BLaER1 treated with 17β-estradiol and CSF1 and Interleukin-3, amounts not matched to agents 10 nM and 100 nM (cell line): ENCODE measurements at regions not wholly inside any gene's neighbourhood (a gene's known extent, or its start where the extent isn't known, plus 50 kb on each side); places are given as distances from the start of the nearest gene placed in this dataset.

Experiments used
- H3K27ac ChIP-seq, 11 experiments: shearing (Covaris generic); formaldehyde crosslinking; 2 replicates each; pipeline ENCODE4 v1.8.1; 2022
- H3K27me3 ChIP-seq, 11 experiments: shearing (Covaris generic); formaldehyde crosslinking; 2 replicates each; pipeline ENCODE4 v1.8.1; 2022
- H3K36me3 ChIP-seq, 11 experiments: shearing (Covaris generic); formaldehyde crosslinking; 2 replicates each; pipeline ENCODE4 v1.8.1; 2022
- H3K4me1 ChIP-seq, 10 experiments: shearing (Covaris generic); formaldehyde crosslinking; 2 replicates each; pipeline ENCODE4 v1.8.1; 2022
- H3K4me2 ChIP-seq, 11 experiments: shearing (Covaris generic); formaldehyde crosslinking; 2 replicates each; pipeline ENCODE4 v1.8.1; 2022
- H3K4me3 ChIP-seq, 10 experiments: shearing (Covaris generic); formaldehyde crosslinking; 2 replicates each; pipeline ENCODE4 v1.8.1; 2022
- H3K9ac ChIP-seq, 11 experiments: shearing (Covaris generic); formaldehyde crosslinking; 2 replicates each; pipeline ENCODE4 v1.8.1; 2022
- H3K9me3 ChIP-seq, 11 experiments: shearing (Covaris generic); formaldehyde crosslinking; replicated peaks in 1 of 11; 2 replicates each; pipeline ENCODE4 v1.8.1; 2022
- H4K20me1 ChIP-seq, 11 experiments: shearing (Covaris generic); formaldehyde crosslinking; 2 replicates each; pipeline ENCODE4 v1.8.1; 2022
- Cebpa-rat ChIP-seq, 11 experiments: shearing (Covaris generic); IDR thresholded peaks; 2 replicates each; pipeline ENCODE4 v1.8.1; 2022

DNA sequence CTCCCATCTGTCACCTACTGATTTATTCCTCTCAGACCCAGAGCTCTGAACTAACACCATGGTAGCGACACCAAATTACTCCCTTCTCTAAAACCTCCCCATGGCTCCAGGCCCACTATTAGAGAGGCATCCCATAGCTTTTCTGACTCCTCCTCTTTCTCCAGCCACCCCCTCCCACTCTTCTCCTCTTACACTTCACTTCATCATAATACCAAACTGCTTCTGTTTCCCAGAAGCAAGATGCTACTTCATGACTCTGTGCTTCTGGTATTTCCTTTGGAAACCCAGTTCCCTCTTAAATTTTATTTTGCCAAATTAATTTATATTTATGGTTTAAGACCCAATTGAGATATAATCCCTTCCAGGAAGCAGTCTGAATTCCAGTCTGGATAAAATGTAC lies 465.1 kb upstream of the PDZRN3 start:
- Histone ChIP-seq H3K9me3 (no peaks in the 10 kb centered on the region), H3K36me3 (no peaks in the 10 kb centered on the region), H3K9ac (no peak overlapping the region), H4K20me1 (no peaks in the 10 kb centered on the region), H3K4me3 (no peak overlapping the region), H3K4me1 (no peaks in the 10 kb centered on the region), H3K4me2 (no peak overlapping the region), H3K27me3 (no peaks in the 10 kb centered on the region), H3K27ac (no peak overlapping the region)
- no peak for TF ChIP-seq Cebpa-rat (IDR thresholded peaks at IDR 0.05)

DNA sequence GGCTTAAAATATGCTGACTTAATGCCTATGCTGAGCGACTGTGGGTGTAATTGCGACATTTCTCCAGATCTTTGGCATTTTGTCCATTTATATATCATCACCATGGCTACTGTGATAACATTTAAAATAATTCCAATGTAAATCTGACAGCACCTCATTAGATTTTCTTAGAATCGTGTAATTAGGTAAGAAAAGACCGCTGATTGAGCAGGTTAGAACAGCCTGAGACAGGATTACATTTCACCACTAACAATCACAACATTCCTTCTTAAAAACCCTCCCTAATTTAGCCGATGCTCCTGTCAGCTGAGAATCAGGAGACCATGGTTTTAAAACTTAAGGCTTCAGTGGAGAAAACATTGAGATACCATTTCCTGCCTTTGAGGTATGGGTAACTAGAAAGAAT lies 455.3 kb upstream of the PDZRN3 start:
- TF ChIP-seq Cebpa-rat (IDR thresholded peaks at IDR 0.05), result no peak
- Histone ChIP-seq H4K20me1 (no peaks in the 10 kb centered on the region), H3K4me2 (no peak overlapping the region), H3K4me1 (no peaks in the 10 kb centered on the region), H3K36me3 (no peaks in the 10 kb centered on the region), H3K27me3 (no peaks in the 10 kb centered on the region), H3K9me3 (no peaks in the 10 kb centered on the region), H3K9ac (no peak overlapping the region), H3K27ac (no peak overlapping the region), H3K4me3 (no peak overlapping the region)

DNA sequence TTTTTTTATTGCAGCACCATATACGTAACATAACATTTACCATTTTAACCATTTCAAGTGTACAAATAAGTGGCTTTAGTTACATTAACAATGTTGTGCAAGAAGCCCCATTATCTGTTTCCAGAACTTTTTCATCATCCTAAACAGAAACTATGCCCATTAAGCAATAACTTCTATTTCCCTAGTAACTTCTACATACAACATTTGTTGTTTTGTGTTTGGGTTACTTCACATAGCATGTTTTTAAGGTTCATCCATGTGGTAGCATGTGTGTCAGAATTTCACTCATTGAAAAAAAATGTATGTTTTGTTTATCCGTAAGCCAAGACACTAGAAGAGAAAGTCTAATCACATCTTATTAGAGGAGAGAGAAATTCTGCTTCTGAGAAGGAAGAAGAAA lies 450.5 kb upstream of the PDZRN3 start:
- Histone ChIP-seq H3K4me2 (no peak overlapping the region), H3K4me3 (no peak overlapping the region), H3K9ac (no peak overlapping the region), H3K9me3 (no peaks in the 10 kb centered on the region), H3K27ac (no peak overlapping the region), H4K20me1 (no peaks in the 10 kb centered on the region), H3K4me1 (no peaks in the 10 kb centered on the region), H3K27me3 (no peaks in the 10 kb centered on the region), H3K36me3 (no peaks in the 10 kb centered on the region)
- no peak for TF ChIP-seq Cebpa-rat (IDR thresholded peaks at IDR 0.05)

DNA sequence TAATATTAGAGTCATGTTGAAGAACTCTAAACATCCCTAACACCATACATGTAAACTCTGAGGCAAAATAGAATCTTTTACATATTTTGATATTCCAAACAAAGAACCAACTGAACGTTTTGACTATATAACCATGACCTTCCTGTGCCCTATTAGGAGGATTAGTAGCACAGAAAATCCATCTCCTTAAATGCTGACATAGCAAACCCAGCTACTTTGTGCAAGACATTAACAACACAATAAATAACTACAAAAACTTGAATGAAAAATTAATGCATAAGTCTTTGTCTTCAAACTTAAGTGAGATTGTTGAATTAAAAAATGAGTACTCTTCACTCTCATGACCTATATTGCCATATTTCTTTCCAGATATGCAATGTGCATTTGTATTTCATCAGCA lies 450.0 kb upstream of the PDZRN3 start:
- no peaks in the 10 kb centered on the region for H3K4me1 ChIP-seq
- no peaks in the 10 kb centered on the region for H3K27me3 ChIP-seq
- no peak overlapping the region for H3K4me2 ChIP-seq
- H3K27ac ChIP-seq, result no peak overlapping the region
- no peaks in the 10 kb centered on the region for H3K36me3 ChIP-seq
- no peak overlapping the region for H3K4me3 ChIP-seq
- no peaks in the 10 kb centered on the region for H3K9me3 ChIP-seq
- no peak for TF ChIP-seq Cebpa-rat (IDR thresholded peaks at IDR 0.05)
- H4K20me1 ChIP-seq, result no peaks in the 10 kb centered on the region
- no peak overlapping the region for H3K9ac ChIP-seq

DNA sequence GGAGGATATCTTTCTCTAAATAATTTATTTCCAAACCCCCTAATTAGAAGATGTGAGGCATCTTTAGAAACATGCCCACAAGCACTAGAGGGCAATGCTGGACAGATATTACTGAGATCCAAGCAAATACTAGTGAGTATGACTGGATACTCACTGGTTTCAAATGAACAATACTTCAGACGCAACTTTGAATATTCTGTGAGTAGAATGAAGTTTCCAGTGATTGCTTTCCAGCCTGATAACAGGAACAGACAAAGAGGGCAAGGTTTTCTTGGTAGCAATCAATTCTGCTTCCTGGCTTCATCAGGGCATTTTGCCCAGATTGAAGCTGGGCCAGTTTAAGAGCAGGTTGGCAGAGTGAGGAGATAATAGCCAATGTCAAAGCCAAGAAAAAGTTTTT lies 442.6 kb upstream of the PDZRN3 start:
- no peaks in the 10 kb centered on the region for H3K36me3 ChIP-seq
- TF ChIP-seq Cebpa-rat (IDR thresholded peaks at IDR 0.05), result no peak
- no peaks in the 10 kb centered on the region for H3K9me3 ChIP-seq
- no peak overlapping the region for H3K4me2 ChIP-seq
- H4K20me1 ChIP-seq, result no peaks in the 10 kb centered on the region
- H3K9ac ChIP-seq, result no peak overlapping the region
- H3K4me1 ChIP-seq, result no peaks in the 10 kb centered on the region
- no peaks in the 10 kb centered on the region for H3K27me3 ChIP-seq
- H3K4me3 ChIP-seq, result no peak overlapping the region
- no peak overlapping the region for H3K27ac ChIP-seq

DNA sequence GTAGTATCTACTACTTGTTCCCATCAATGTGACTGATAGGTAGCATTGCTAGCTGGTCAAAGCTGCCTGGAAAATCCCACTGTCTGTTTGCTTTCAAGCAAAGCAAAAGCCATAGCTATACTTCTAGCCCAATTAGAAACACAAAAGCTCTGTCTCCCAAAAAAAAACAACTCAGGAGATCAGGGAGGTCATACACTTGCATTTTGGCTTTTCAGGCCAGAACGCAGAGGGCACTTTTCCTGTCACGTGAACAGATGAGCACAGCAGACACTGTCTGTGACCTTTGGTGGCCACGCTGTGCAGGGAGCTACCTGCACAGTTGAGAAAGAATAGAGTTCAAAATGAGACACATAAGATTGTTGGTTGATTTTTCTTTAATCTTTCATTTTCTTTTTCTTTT lies 441.7 kb upstream of the PDZRN3 start:
- Histone ChIP-seq H3K4me3 (no peak overlapping the region), H3K27ac (no peak overlapping the region), H3K36me3 (no peaks in the 10 kb centered on the region), H3K9me3 (no peaks in the 10 kb centered on the region), H3K27me3 (no peaks in the 10 kb centered on the region), H3K4me2 (no peak overlapping the region), H4K20me1 (no peaks in the 10 kb centered on the region), H3K9ac (no peak overlapping the region), H3K4me1 (no peaks in the 10 kb centered on the region)
- no peak for TF ChIP-seq Cebpa-rat (IDR thresholded peaks at IDR 0.05)

- Histone ChIP-seq H3K27ac (no peak overlapping the region), H3K9ac (no peak overlapping the region), H3K4me2 (no peak overlapping the region), H3K36me3 (no peaks in the 10 kb centered on the region), H4K20me1 (no peaks in the 10 kb centered on the region), H3K4me1 (no peaks in the 10 kb centered on the region), H3K4me3 (no peak overlapping the region), H3K9me3 (no peaks in the 10 kb centered on the region), H3K27me3 (no peaks in the 10 kb centered on the region)
- no peak for TF ChIP-seq Cebpa-rat (IDR thresholded peaks at IDR 0.05)
Observed at GRCh38 chr3:74059923-74060600, 435.3 kb upstream of the PDZRN3 start.

DNA sequence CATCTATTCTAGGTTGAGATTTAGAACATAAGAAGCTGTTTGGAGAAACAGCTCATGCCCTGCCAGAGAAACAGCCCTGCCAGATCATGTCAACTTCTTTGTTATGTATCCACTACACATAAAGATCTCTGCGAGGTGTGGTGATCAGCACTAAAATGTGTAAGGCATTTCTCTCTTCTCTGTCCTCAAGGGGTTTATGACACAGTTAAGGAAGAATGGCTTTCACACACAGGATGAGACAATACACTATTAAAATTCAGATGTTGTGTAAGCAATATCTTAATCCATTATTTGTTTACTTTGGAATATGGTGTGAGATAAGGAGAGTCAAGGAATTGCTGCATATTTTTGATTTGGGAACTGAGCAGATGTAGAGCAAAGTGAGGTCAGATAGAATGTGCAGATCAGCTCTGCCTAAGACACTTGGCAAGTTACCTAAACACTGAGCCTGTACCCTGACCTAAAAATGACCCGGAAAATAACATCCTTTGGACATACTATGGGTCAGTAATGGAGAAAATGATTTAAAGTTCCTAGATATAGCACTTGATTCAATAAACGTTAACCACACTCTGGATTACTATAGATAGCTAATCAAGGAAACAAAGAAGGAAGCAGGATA lies 434.7 kb upstream of the PDZRN3 start:
- no peak for TF ChIP-seq Cebpa-rat (IDR thresholded peaks at IDR 0.05)
- Histone ChIP-seq H3K27ac (no peak overlapping the region), H4K20me1 (no peaks in the 10 kb centered on the region), H3K27me3 (no peaks in the 10 kb centered on the region), H3K9me3 (no peaks in the 10 kb centered on the region), H3K4me1 (no peaks in the 10 kb centered on the region), H3K36me3 (no peaks in the 10 kb centered on the region), H3K9ac (no peak overlapping the region), H3K4me2 (no peak overlapping the region), H3K4me3 (no peak overlapping the region)

GRCh38 chr3:74057169-74057568 lies 432.4 kb upstream of the PDZRN3 start:
- TF ChIP-seq Cebpa-rat (IDR thresholded peaks at IDR 0.05), result no peak
- no peaks in the 10 kb centered on the region for H4K20me1 ChIP-seq
- no peaks in the 10 kb centered on the region for H3K4me1 ChIP-seq
- H3K36me3 ChIP-seq, result no peaks in the 10 kb centered on the region
- no peak overlapping the region for H3K4me2 ChIP-seq
- no peak overlapping the region for H3K4me3 ChIP-seq
- no peaks in the 10 kb centered on the region for H3K27me3 ChIP-seq
- H3K27ac ChIP-seq, result no peak overlapping the region
- H3K9ac ChIP-seq, result no peak overlapping the region
- no peaks in the 10 kb centered on the region for H3K9me3 ChIP-seq

GRCh38 chr3:74055061-74055460 lies 430.3 kb upstream of the PDZRN3 start:
- Histone ChIP-seq H4K20me1 (no peaks in the 10 kb centered on the region), H3K36me3 (no peaks in the 10 kb centered on the region), H3K27me3 (no peaks in the 10 kb centered on the region), H3K4me2 (no peak overlapping the region), H3K9ac (no peak overlapping the region), H3K4me1 (no peaks in the 10 kb centered on the region), H3K9me3 (no peaks in the 10 kb centered on the region), H3K4me3 (no peak overlapping the region), H3K27ac (no peak overlapping the region)
- TF ChIP-seq Cebpa-rat (IDR thresholded peaks at IDR 0.05), result no peak
